WTC11 (cell line): ENCODE measurements at regions not wholly inside any gene's neighbourhood (a gene's known extent, or its start where the extent isn't known, plus 50 kb on each side); places are given as distances from the start of the nearest gene placed in this dataset.

Experiments
- ATAC-seq: fragments of 200-7000 bp; cut with Tn5 transposase; 2 replicates; pipeline ENCODE4 v1.10.0; 2021; ENCODE audit warnings: mild to moderate bottlenecking, moderate library complexity
- CTCF ChIA-PET: fragments of 300-600 bp; sonication (Branson Sonifier 250); formaldehyde crosslinking; loops from one replicate; lab custom pipeline; 2021; ENCODE audit warnings: antibody characterized with exemption; lab: Charles Lee
- POLR2A ChIA-PET: fragments of 350-600 bp; sonication (Branson Sonifier 250); formaldehyde crosslinking; loops from one replicate; lab custom pipeline; 2021; ENCODE audit warnings: antibody characterized with exemption; lab: Charles Lee
- DNase-seq: peaks from one replicate; pipeline ENCODE4 v3.0.0; 2021; ENCODE audit warnings: low spot score
- H3K27ac Mint-ChIP-seq: 2 replicates; pipeline ENCODE4 v1.8.0; 2021; ENCODE audit warnings: mixed read lengths
- H3K27me3 Mint-ChIP-seq: 2 replicates; pipeline ENCODE4 v1.8.0; 2021; ENCODE audit warnings: low read depth, mild to moderate bottlenecking, moderate library complexity, mixed read lengths
- H3K36me3 Mint-ChIP-seq: 2 replicates; pipeline ENCODE4 v1.8.0; 2021; ENCODE audit warnings: mixed read lengths
- H3K4me1 Mint-ChIP-seq: 2 replicates; pipeline ENCODE4 v1.8.0; 2022; ENCODE audit warnings: mixed read lengths
- H3K4me3 Mint-ChIP-seq: 2 replicates; pipeline ENCODE4 v1.8.0; 2021; ENCODE audit warnings: mild to moderate bottlenecking, moderate library complexity, mixed read lengths
- H3K9me3 Mint-ChIP-seq: 2 replicates; pipeline ENCODE4 v1.8.0; 2021; ENCODE audit warnings: mixed read lengths
- ATF1 ChIP-seq: sonication (generic); formaldehyde crosslinking; IDR thresholded peaks from 2 replicates; pipeline ENCODE4 v1.8.1; 2023; ENCODE audit warnings: mild to moderate bottlenecking, moderate library complexity, missing genetic modification reagents
- EMX1 ChIP-seq: fragments of 250-450 bp; sonication (Bioruptor Pico); IDR thresholded peaks from 2 replicates; pipeline ENCODE4 v1.8.0; 2021; ENCODE audit warnings: mild to moderate bottlenecking
- ETV6 ChIP-seq: sonication (generic); formaldehyde crosslinking; IDR thresholded peaks from 2 replicates; pipeline ENCODE4 v1.8.1; 2022; ENCODE audit warnings: mild to moderate bottlenecking, missing genetic modification reagents
- FOXK1 ChIP-seq: sonication (generic); formaldehyde crosslinking; IDR thresholded peaks from 2 replicates; pipeline ENCODE4 v1.8.0; 2022; ENCODE audit warnings: mild to moderate bottlenecking, moderate library complexity, missing genetic modification reagents
- FOXP1 ChIP-seq: sonication (generic); formaldehyde crosslinking; IDR thresholded peaks from 2 replicates; pipeline ENCODE4 v1.8.0; 2022; ENCODE audit warnings: missing genetic modification reagents, mild to moderate bottlenecking, moderate library complexity, borderline replicate concordance
- KAT7 ChIP-seq: sonication (generic); formaldehyde crosslinking; IDR thresholded peaks from 2 replicates; pipeline ENCODE4 v1.8.1; 2023; ENCODE audit warnings: missing genetic modification reagents, mild to moderate bottlenecking, borderline replicate concordance
- MXD4 ChIP-seq: fragments of 250-450 bp; sonication (Bioruptor Pico); IDR thresholded peaks from 2 replicates; pipeline ENCODE4 v1.8.0; 2021; ENCODE audit warnings: mild to moderate bottlenecking, moderate library complexity, borderline replicate concordance
- MYBL2 ChIP-seq: sonication (generic); formaldehyde crosslinking; IDR thresholded peaks from 2 replicates; pipeline ENCODE4 v1.8.1; 2023; ENCODE audit warnings: mild to moderate bottlenecking, moderate library complexity, missing genetic modification reagents
- NFYB ChIP-seq: sonication (generic); formaldehyde crosslinking; conservative IDR thresholded peaks from 2 replicates; pipeline ENCODE4 v1.8.0; 2022; ENCODE audit warnings: low read depth, missing genetic modification reagents
- NR1H2 ChIP-seq: sonication (generic); formaldehyde crosslinking; IDR thresholded peaks from 2 replicates; pipeline ENCODE4 v1.9.0; 2021; ENCODE audit warnings: mild to moderate bottlenecking, moderate library complexity, missing genetic modification reagents
- NR3C1 ChIP-seq: sonication (generic); formaldehyde crosslinking; conservative IDR thresholded peaks from 2 replicates; pipeline ENCODE4 v1.8.1; 2023; ENCODE audit warnings: low read depth, mild to moderate bottlenecking, missing genetic modification reagents
- STAT6 ChIP-seq: sonication (generic); formaldehyde crosslinking; conservative IDR thresholded peaks from 2 replicates; pipeline ENCODE4 v1.8.1; 2023; ENCODE audit warnings: mild to moderate bottlenecking, low read depth, missing genetic modification reagents, moderate library complexity
- TP53 ChIP-seq: sonication (generic); formaldehyde crosslinking; IDR thresholded peaks from 2 replicates; pipeline ENCODE4 v1.8.1; 2023; ENCODE audit warnings: mild to moderate bottlenecking, missing genetic modification reagents
- ZBTB21 ChIP-seq: sonication (generic); formaldehyde crosslinking; IDR thresholded peaks from 2 replicates; pipeline ENCODE4 v1.8.1; 2023; ENCODE audit warnings: mild to moderate bottlenecking, missing genetic modification reagents, borderline replicate concordance
- ZBTB43 ChIP-seq: sonication (generic); formaldehyde crosslinking; IDR thresholded peaks from 2 replicates; pipeline ENCODE4 v1.8.1; 2023; ENCODE audit warnings: mild to moderate bottlenecking, missing genetic modification reagents
- ZNF317 ChIP-seq: sonication (generic); formaldehyde crosslinking; IDR thresholded peaks from 2 replicates; pipeline ENCODE4 v1.8.1; 2023; ENCODE audit warnings: low read depth, mild to moderate bottlenecking, moderate library complexity, missing genetic modification reagents, borderline replicate concordance
- ZNF532 ChIP-seq: fragments of 250-450 bp; sonication (Bioruptor Pico); IDR thresholded peaks from 2 replicates; pipeline ENCODE4 v1.9.0; 2021; ENCODE audit warnings: mild to moderate bottlenecking, borderline replicate concordance
- TF ChIP-seq, protein P1 (sequence below): sonication (generic); formaldehyde crosslinking; IDR thresholded peaks from 2 replicates; pipeline ENCODE4 v1.8.0; 2023; ENCODE audit warnings: mild to moderate bottlenecking, missing genetic modification reagents
- TF ChIP-seq, protein P2 (sequence below): sonication (generic); formaldehyde crosslinking; IDR thresholded peaks from 2 replicates; pipeline ENCODE4 v1.8.1; 2023; ENCODE audit warnings: mild to moderate bottlenecking, missing genetic modification reagents, moderate library complexity
- TF ChIP-seq, protein P3 (sequence below): sonication (generic); formaldehyde crosslinking; IDR thresholded peaks from 2 replicates; pipeline ENCODE4 v1.8.0; 2022; ENCODE audit warnings: mild to moderate bottlenecking, missing genetic modification reagents

GRCh38 chr1:115465802-115466363, 127.8 kb upstream of the NGF start (continued):
- no peak for TF ChIP-seq ZBTB43
- TF ChIP-seq TP53 (CRISPR knock-in tag), result no peak
- TF ChIP-seq, all 79 proteins: peak for 0

DNA sequence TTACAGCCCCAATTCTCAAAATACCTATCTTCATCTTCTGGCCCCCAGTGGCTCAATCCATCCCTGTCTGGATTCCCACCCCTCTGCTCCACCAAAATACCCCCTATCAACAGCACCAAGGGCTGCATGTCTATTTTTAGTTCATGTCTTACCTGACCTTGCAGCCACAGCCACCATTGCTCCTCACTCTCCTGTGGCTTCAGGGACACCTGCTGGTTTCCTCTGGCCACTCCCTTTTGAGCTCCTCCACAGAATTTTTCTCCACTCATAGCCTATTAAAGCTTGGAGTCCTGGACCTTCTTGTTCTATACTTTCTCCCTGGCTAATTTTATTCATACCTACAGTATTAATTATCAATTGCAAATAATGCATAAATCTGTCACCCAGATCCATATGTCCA, 125.3 kb upstream of the NGF start:
- DNase-seq, result no peak
- TF ChIP-seq NR1H2 (CRISPR knock-in tag) (no peak), ZBTB43 (no peak), FOXP1 (CRISPR knock-in tag) (no peak), NFYB (no peak), KAT7 (CRISPR knock-in tag) (no peak), ZNF317 (no peak), NR3C1 (CRISPR knock-in tag) (no peak), FOXK1 (no peak), EMX1 (CRISPR knock-in tag) (no peak), ZNF532 (CRISPR knock-in tag) (no peak), MXD4 (CRISPR knock-in tag) (no peak), STAT6 (CRISPR knock-in tag) (no peak), ZBTB21 (CRISPR knock-in tag) (no peak), ATF1 (CRISPR knock-in tag) (no peak), ETV6 (CRISPR knock-in tag) (no peak), MYBL2 (CRISPR knock-in tag) (no peak)
- TF ChIP-seq, protein P1, sequence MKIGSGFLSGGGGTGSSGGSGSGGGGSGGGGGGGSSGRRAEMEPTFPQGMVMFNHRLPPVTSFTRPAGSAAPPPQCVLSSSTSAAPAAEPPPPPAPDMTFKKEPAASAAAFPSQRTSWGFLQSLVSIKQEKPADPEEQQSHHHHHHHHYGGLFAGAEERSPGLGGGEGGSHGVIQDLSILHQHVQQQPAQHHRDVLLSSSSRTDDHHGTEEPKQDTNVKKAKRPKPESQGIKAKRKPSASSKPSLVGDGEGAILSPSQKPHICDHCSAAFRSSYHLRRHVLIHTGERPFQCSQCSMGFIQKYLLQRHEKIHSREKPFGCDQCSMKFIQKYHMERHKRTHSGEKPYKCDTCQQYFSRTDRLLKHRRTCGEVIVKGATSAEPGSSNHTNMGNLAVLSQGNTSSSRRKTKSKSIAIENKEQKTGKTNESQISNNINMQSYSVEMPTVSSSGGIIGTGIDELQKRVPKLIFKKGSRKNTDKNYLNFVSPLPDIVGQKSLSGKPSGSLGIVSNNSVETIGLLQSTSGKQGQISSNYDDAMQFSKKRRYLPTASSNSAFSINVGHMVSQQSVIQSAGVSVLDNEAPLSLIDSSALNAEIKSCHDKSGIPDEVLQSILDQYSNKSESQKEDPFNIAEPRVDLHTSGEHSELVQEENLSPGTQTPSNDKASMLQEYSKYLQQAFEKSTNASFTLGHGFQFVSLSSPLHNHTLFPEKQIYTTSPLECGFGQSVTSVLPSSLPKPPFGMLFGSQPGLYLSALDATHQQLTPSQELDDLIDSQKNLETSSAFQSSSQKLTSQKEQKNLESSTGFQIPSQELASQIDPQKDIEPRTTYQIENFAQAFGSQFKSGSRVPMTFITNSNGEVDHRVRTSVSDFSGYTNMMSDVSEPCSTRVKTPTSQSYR (CRISPR knock-in tag), result no peak
- TF ChIP-seq, protein P2, sequence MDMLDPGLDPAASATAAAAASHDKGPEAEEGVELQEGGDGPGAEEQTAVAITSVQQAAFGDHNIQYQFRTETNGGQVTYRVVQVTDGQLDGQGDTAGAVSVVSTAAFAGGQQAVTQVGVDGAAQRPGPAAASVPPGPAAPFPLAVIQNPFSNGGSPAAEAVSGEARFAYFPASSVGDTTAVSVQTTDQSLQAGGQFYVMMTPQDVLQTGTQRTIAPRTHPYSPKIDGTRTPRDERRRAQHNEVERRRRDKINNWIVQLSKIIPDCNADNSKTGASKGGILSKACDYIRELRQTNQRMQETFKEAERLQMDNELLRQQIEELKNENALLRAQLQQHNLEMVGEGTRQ (CRISPR knock-in tag), result no peak
- TF ChIP-seq, protein P3, sequence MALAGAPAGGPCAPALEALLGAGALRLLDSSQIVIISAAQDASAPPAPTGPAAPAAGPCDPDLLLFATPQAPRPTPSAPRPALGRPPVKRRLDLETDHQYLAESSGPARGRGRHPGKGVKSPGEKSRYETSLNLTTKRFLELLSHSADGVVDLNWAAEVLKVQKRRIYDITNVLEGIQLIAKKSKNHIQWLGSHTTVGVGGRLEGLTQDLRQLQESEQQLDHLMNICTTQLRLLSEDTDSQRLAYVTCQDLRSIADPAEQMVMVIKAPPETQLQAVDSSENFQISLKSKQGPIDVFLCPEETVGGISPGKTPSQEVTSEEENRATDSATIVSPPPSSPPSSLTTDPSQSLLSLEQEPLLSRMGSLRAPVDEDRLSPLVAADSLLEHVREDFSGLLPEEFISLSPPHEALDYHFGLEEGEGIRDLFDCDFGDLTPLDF (CRISPR knock-in tag), result no peak
- TF ChIP-seq, all 79 proteins: peak for 0
- H3K9me3 Mint-ChIP-seq, result no peaks in the 10 kb centered on the region
- no peak overlapping the region for H3K4me3 Mint-ChIP-seq
- H3K27ac Mint-ChIP-seq, result no peak overlapping the region
- H3K27me3 Mint-ChIP-seq, result no peaks in the 10 kb centered on the region
- peaks cover 2% of the 10 kb centered on the region; the same call in 1 of the 2 replicates for H3K4me1 Mint-ChIP-seq
- POLR2A ChIA-PET, result no interaction called here
- ATAC-seq, result no peak
- CTCF ChIA-PET, result interaction anchor here (0.6 to 0.7 kb wide), 2 partner anchors 295 to 325 kb away, joined by 6 read pairs; no protein-coding TSS in a partner anchor
- H3K36me3 Mint-ChIP-seq, result no peaks in the 10 kb centered on the region
